Left forelimb (tissue), 1 donor: ENCODE measurements at regions not wholly inside any gene's neighbourhood (a gene's known extent, or its start where the extent isn't known, plus 50 kb on each side); places are given as distances from the start of the nearest gene placed in this dataset.
"Not testable (repeated sequence)": the region's sequence is repeated elsewhere in the genome, so short reads cannot be mapped to it uniquely, and the experiment has no call there.

Experiments
- DNase-seq: peaks from one replicate; pipeline ENCODE4 v3.0.0-alpha.2; 2018; ENCODE audit warnings: low spot score

- DNase-seq: no peak
These were observed 156.4 kb downstream of the OSR1 start for GRCh38 chr2:19201911-19202462.

- no peak for DNase-seq
These were observed 160.0 kb downstream of the OSR1 start for GRCh38 chr2:19198381-19198780.

GRCh38 chr2:19195661-19196060 is 162.8 kb downstream of the OSR1 start:
- DNase-seq: no peak

GRCh38 chr2:19189391-19189790 is 169.0 kb downstream of the OSR1 start:
- DNase-seq: no peak

GRCh38 chr2:19187323-19188020 is 171.0 kb downstream of the OSR1 start:
- DNase-seq: no peak

- DNase-seq: no peak
These were observed 173.3 kb downstream of the OSR1 start for GRCh38 chr2:19185086-19185485.

GRCh38 chr2:19178175-19178574 is 180.2 kb downstream of the OSR1 start:
- no peak for DNase-seq

- no peak for DNase-seq
These were observed 181.4 kb downstream of the OSR1 start for GRCh38 chr2:19176977-19177376.

GRCh38 chr2:19176172-19176852 is 182.1 kb downstream of the OSR1 start:
- DNase-seq: no peak

- DNase-seq: no peak
These were observed 184.2 kb downstream of the OSR1 start for GRCh38 chr2:19174176-19174575.

GRCh38 chr2:19171409-19171808 is 187.0 kb downstream of the OSR1 start:
- DNase-seq: no peak

GRCh38 chr2:19169134-19169768 is 189.2 kb downstream of the OSR1 start:
- DNase-seq: no peak

GRCh38 chr2:19164099-19164498 is 194.3 kb downstream of the OSR1 start:
- not testable (repeated sequence) for DNase-seq

GRCh38 chr2:19158896-19159295 is 199.5 kb downstream of the OSR1 start:
- DNase-seq: no peak

- DNase-seq: no peak
These were observed 200.2 kb downstream of the OSR1 start for GRCh38 chr2:19158211-19158610.

GRCh38 chr2:19156646-19157045 is 201.8 kb downstream of the OSR1 start:
- DNase-seq: no peak

- no peak for DNase-seq
These were observed 207.7 kb downstream of the OSR1 start for GRCh38 chr2:19150726-19151125.

GRCh38 chr2:19146867-19147266 is 211.6 kb downstream of the OSR1 start:
- no peak for DNase-seq

- no peak for DNase-seq
These were observed 217.0 kb downstream of the OSR1 start for GRCh38 chr2:19141234-19142004.

GRCh38 chr2:19140463-19141208 is 217.8 kb downstream of the OSR1 start:
- no peak for DNase-seq

- DNase-seq: no peak
These were observed 219.0 kb downstream of the OSR1 start for GRCh38 chr2:19139386-19139785.
